ENCODE measurements at regions not wholly inside any gene's neighbourhood (a gene's known extent, or its start where the extent isn't known, plus 50 kb on each side); places are given as distances from the start of the nearest gene placed in this dataset.
"Not testable (repeated sequence)": the region's sequence is repeated elsewhere in the genome, so short reads cannot be mapped to it uniquely, and the experiment has no call there.

DNA sequence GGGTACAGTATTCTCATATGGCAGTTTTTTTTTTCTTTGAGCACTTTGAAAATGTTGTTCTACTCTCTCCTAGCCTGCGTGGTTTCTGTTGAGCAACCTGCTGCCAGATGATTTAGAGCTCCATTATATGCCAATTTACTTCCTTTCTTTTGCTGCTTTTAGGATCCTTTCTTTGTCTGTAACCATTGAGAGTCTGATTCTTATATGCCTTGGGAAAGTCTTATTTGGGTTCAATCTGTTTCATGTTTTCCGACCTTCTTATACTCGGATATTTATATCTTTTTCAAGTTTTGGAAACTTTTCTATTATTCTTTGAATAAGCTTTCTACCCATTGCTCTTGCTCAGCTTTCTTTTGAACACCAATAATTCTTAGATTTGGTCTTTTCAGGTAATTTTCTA is 138.1 kb upstream of the RAG2 start:
- no peak overlapping the region for H3K4me3 ChIP-seq (ENCODE audit: low read depth, low read length)
- peaks cover 51% of the 10 kb centered on the region for H3K27me3 ChIP-seq (ENCODE audit: insufficient read depth, low read length)
- H3K79me2 ChIP-seq (ENCODE audit: control insufficient read depth, insufficient read depth, low read length, unreplicated experiment), result no peaks in the 10 kb centered on the region
- no peaks in the 10 kb centered on the region for H3K4me1 ChIP-seq (ENCODE audit: control insufficient read depth, insufficient read depth, low read length, unreplicated experiment)
- no peaks in the 10 kb centered on the region for H3K36me3 ChIP-seq (ENCODE audit: insufficient read depth, low read length)
- no peak overlapping the region for H2AFZ ChIP-seq (ENCODE audit: low read length, unreplicated experiment)
- no peak overlapping the region for H3K27ac ChIP-seq (ENCODE audit: low read depth, low read length)

GRCh38 chr11:36733721-36734120 is 135.7 kb upstream of the RAG2 start:
- not testable (repeated sequence) for H2AFZ ChIP-seq (ENCODE audit: low read length, unreplicated experiment); H3K79me2 ChIP-seq (ENCODE audit: control insufficient read depth, insufficient read depth, low read length, unreplicated experiment); H3K4me1 ChIP-seq (ENCODE audit: control insufficient read depth, insufficient read depth, low read length, unreplicated experiment); H3K36me3 ChIP-seq (ENCODE audit: insufficient read depth, low read length); H3K4me3 ChIP-seq (ENCODE audit: low read depth, low read length); H3K27ac ChIP-seq (ENCODE audit: low read depth, low read length)
- H3K27me3 ChIP-seq (ENCODE audit: insufficient read depth, low read length), result peaks cover 64% of the 10 kb centered on the region

- H3K79me2 ChIP-seq (ENCODE audit: control insufficient read depth, insufficient read depth, low read length, unreplicated experiment), result no peaks in the 10 kb centered on the region
- H3K36me3 ChIP-seq (ENCODE audit: insufficient read depth, low read length), result no peaks in the 10 kb centered on the region
- no peaks in the 10 kb centered on the region for H3K4me1 ChIP-seq (ENCODE audit: control insufficient read depth, insufficient read depth, low read length, unreplicated experiment)
- no peak overlapping the region for H3K27ac ChIP-seq (ENCODE audit: low read depth, low read length)
- no peak overlapping the region for H2AFZ ChIP-seq (ENCODE audit: low read length, unreplicated experiment)
- no peak overlapping the region for H3K4me3 ChIP-seq (ENCODE audit: low read depth, low read length)
- peaks cover 63% of the 10 kb centered on the region for H3K27me3 ChIP-seq (ENCODE audit: insufficient read depth, low read length)
Measured at GRCh38 chr11:36730761-36731160, 132.7 kb upstream of the RAG2 start.

GRCh38 chr11:36729825-36730224 is 131.8 kb upstream of the RAG2 start:
- Histone ChIP-seq H3K79me2 (ENCODE audit: control insufficient read depth, insufficient read depth, low read length, unreplicated experiment) (no peaks in the 10 kb centered on the region), H3K27ac (ENCODE audit: low read depth, low read length) (no peak overlapping the region), H2AFZ (ENCODE audit: low read length, unreplicated experiment) (no peak overlapping the region)

DNA sequence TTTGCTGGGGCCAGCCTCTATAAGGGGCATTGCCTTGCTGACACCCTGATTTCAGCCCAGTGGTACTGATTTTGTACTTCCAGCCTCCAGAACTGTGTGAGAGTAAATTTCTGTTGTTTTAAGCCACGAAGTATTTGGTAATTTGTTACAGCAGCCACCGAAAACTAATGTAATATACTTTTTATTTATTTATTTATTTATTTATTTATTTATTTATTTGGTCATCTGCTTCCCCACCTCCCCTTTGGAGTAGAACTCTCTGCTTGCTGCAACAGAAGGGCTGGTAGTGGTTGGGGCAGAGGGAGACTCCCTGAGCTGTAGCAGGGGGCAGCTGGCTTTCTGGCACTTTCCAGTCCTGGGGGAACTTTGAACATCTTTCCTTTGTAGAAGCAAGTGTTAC is 128.4 kb upstream of the RAG2 start:
- no peak overlapping the region for H2AFZ ChIP-seq (ENCODE audit: low read length, unreplicated experiment)
- no peaks in the 10 kb centered on the region for H3K4me1 ChIP-seq (ENCODE audit: control insufficient read depth, insufficient read depth, low read length, unreplicated experiment)
- H3K27me3 ChIP-seq (ENCODE audit: insufficient read depth, low read length), result peaks cover 64% of the 10 kb centered on the region
- H3K36me3 ChIP-seq (ENCODE audit: insufficient read depth, low read length), result no peaks in the 10 kb centered on the region
- H3K27ac ChIP-seq (ENCODE audit: low read depth, low read length), result no peak overlapping the region
- no peak overlapping the region for H3K4me3 ChIP-seq (ENCODE audit: low read depth, low read length)
- no peaks in the 10 kb centered on the region for H3K79me2 ChIP-seq (ENCODE audit: control insufficient read depth, insufficient read depth, low read length, unreplicated experiment)

More at GRCh38 chr11:36729825-36730224, 131.8 kb upstream of the RAG2 start:
- Histone ChIP-seq H3K27me3 (ENCODE audit: insufficient read depth, low read length) (peaks cover 58% of the 10 kb centered on the region), H3K4me3 (ENCODE audit: low read depth, low read length) (no peak overlapping the region), H3K4me1 (ENCODE audit: control insufficient read depth, insufficient read depth, low read length, unreplicated experiment) (no peaks in the 10 kb centered on the region), H3K36me3 (ENCODE audit: insufficient read depth, low read length) (no peaks in the 10 kb centered on the region)

GRCh38 chr11:36724742-36725385 is 126.8 kb upstream of the RAG2 start:
- Histone ChIP-seq H3K36me3 (ENCODE audit: insufficient read depth, low read length) (no peaks in the 10 kb centered on the region), H3K4me3 (ENCODE audit: low read depth, low read length) (no peak overlapping the region), H2AFZ (ENCODE audit: low read length, unreplicated experiment) (no peak overlapping the region)

DNA sequence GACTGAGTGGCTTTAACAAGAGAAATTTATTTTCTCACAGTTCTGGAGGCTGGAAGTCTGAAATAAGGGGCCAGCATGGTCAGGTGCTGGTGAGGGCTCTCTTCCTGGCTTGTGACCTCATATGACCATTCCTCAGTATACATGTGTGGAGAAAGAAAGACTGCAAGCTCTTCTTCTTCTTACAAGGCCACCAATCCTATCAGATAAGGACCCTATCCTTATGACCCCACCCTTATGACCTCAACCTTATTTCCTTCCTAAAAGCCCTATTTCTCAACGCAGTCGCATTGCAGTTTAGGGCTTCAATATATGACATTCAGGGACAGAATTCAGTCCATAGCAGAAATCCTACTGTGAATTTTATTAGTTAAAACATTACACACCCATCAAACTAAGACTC is 124.4 kb upstream of the RAG2 start:
- H3K79me2 ChIP-seq (ENCODE audit: control insufficient read depth, insufficient read depth, low read length, unreplicated experiment), result no peaks in the 10 kb centered on the region
- peaks cover 62% of the 10 kb centered on the region for H3K27me3 ChIP-seq (ENCODE audit: insufficient read depth, low read length)
- H3K4me3 ChIP-seq (ENCODE audit: low read depth, low read length), result no peak overlapping the region
- H3K27ac ChIP-seq (ENCODE audit: low read depth, low read length), result no peak overlapping the region
- H3K36me3 ChIP-seq (ENCODE audit: insufficient read depth, low read length), result no peaks in the 10 kb centered on the region
- no peak overlapping the region for H2AFZ ChIP-seq (ENCODE audit: low read length, unreplicated experiment)
- H3K4me1 ChIP-seq (ENCODE audit: control insufficient read depth, insufficient read depth, low read length, unreplicated experiment), result no peaks in the 10 kb centered on the region

More at GRCh38 chr11:36724742-36725385, 126.8 kb upstream of the RAG2 start:
- H3K4me1 ChIP-seq (ENCODE audit: control insufficient read depth, insufficient read depth, low read length, unreplicated experiment), result no peaks in the 10 kb centered on the region
- no peaks in the 10 kb centered on the region for H3K79me2 ChIP-seq (ENCODE audit: control insufficient read depth, insufficient read depth, low read length, unreplicated experiment)
- no peak overlapping the region for H3K27ac ChIP-seq (ENCODE audit: low read depth, low read length)
- peaks cover 61% of the 10 kb centered on the region for H3K27me3 ChIP-seq (ENCODE audit: insufficient read depth, low read length)

GRCh38 chr11:36719358-36720107 is 121.5 kb upstream of the RAG2 start:
- H3K27me3 ChIP-seq (ENCODE audit: insufficient read depth, low read length), result peaks cover 65% of the 10 kb centered on the region

DNA sequence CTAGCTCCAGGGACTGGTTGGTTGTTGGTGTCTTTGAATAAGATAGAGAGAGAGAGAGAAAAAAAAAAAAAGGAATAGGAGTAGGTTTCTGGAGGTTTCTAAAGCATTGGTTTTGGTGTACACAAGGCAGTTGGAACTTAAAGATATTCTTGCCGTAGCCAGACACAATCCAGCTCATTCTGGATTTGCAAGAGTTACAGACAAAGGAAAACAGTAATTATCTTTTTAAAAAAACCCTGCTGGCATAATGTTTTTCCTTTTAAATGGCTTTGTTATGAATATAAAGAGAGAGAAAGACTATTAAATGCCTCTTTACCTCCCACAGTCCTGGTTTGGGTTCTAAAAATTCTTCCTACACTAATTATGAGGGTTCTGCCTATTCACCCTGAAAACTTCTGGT is 120.4 kb upstream of the RAG2 start:
- Histone ChIP-seq H3K4me1 (ENCODE audit: control insufficient read depth, insufficient read depth, low read length, unreplicated experiment) (no peaks in the 10 kb centered on the region), H3K36me3 (ENCODE audit: insufficient read depth, low read length) (no peaks in the 10 kb centered on the region), H3K27ac (ENCODE audit: low read depth, low read length) (no peak overlapping the region), H3K4me3 (ENCODE audit: low read depth, low read length) (no peak overlapping the region), H2AFZ (ENCODE audit: low read length, unreplicated experiment) (no peak overlapping the region), H3K27me3 (ENCODE audit: insufficient read depth, low read length) (peaks cover 65% of the 10 kb centered on the region), H3K79me2 (ENCODE audit: control insufficient read depth, insufficient read depth, low read length, unreplicated experiment) (no peaks in the 10 kb centered on the region)

More at GRCh38 chr11:36719358-36720107, 121.5 kb upstream of the RAG2 start:
- H3K79me2 ChIP-seq (ENCODE audit: control insufficient read depth, insufficient read depth, low read length, unreplicated experiment), result no peaks in the 10 kb centered on the region
- no peaks in the 10 kb centered on the region for H3K36me3 ChIP-seq (ENCODE audit: insufficient read depth, low read length)
- no peak overlapping the region for H3K27ac ChIP-seq (ENCODE audit: low read depth, low read length)
- no peaks in the 10 kb centered on the region for H3K4me1 ChIP-seq (ENCODE audit: control insufficient read depth, insufficient read depth, low read length, unreplicated experiment)
- no peak overlapping the region for H3K4me3 ChIP-seq (ENCODE audit: low read depth, low read length)
- no peak overlapping the region for H2AFZ ChIP-seq (ENCODE audit: low read length, unreplicated experiment)

DNA sequence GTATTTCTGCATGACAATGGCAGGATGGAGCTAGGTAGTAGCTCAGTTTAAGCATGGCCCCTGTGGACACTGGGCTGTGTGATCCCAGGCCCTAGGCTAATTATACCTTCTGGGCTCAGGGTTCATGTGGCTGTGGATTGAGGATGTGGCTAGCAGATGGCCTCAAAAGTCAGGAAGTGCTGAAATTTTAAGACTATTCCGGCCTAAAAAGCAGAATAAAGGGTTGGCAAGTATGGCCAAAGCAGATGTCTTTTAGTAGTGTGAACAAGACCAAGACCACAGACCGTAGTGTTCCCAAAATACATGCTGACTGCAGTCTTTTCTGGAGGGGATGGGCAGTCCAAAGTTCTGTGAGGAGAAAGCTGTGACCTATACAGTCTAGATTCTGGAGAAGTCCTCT is 115.7 kb upstream of the RAG2 start:
- no peaks in the 10 kb centered on the region for H3K36me3 ChIP-seq (ENCODE audit: insufficient read depth, low read length)
- no peak overlapping the region for H3K27ac ChIP-seq (ENCODE audit: low read depth, low read length)
- no peak overlapping the region for H3K4me3 ChIP-seq (ENCODE audit: low read depth, low read length)
- peaks cover 73% of the 10 kb centered on the region for H3K27me3 ChIP-seq (ENCODE audit: insufficient read depth, low read length)
- H2AFZ ChIP-seq (ENCODE audit: low read length, unreplicated experiment), result no peak overlapping the region
- no peaks in the 10 kb centered on the region for H3K79me2 ChIP-seq (ENCODE audit: control insufficient read depth, insufficient read depth, low read length, unreplicated experiment)
- no peaks in the 10 kb centered on the region for H3K4me1 ChIP-seq (ENCODE audit: control insufficient read depth, insufficient read depth, low read length, unreplicated experiment)
